PFSK-1 (cell line): ENCODE measurements at regions not wholly inside any gene's neighbourhood (a gene's known extent, or its start where the extent isn't known, plus 50 kb on each side); places are given as distances from the start of the nearest gene placed in this dataset.

Source experiments
- FOXP2 ChIP-seq: optimal IDR thresholded peaks from 2 replicates; pipeline ENCODE3; 2011; ENCODE audit warnings: borderline replicate concordance, control low read depth, inconsistent platforms; ENCODE audit not compliant: insufficient read depth; ENCODE audit errors: extremely low read length, extremely low read depth
- POLR2AphosphoS5 ChIP-seq: IDR thresholded peaks from 2 replicates; pipeline ENCODE4 v1.6.1; 2012; ENCODE audit warnings: low read depth, mild to moderate bottlenecking, control low read depth, low read length, moderate library complexity
- SIN3A ChIP-seq: IDR thresholded peaks from 2 replicates; pipeline ENCODE4 v1.6.1; 2012; ENCODE audit warnings: mild to moderate bottlenecking, low read length, moderate library complexity, borderline replicate concordance; ENCODE audit not compliant: insufficient read depth
- TAF1 ChIP-seq: IDR thresholded peaks from 2 replicates; pipeline ENCODE4 v1.6.1; 2012; ENCODE audit warnings: low read length, control low read depth, borderline replicate concordance; ENCODE audit not compliant: insufficient read depth
- TF ChIP-seq, protein P1 (sequence below), 2 experiments: IDR thresholded peaks; 2 replicates each; pipeline versions ENCODE4 v1.6.1 to v1.8.0; 2011 to 2012; ENCODE audit warnings: low read depth in 2 of 2, low read length in 2 of 2, control low read depth in 1 of 2, inconsistent platforms in 1 of 2, mild to moderate bottlenecking in 1 of 2, moderate library complexity in 1 of 2; ENCODE audit not compliant: insufficient read depth in 1 of 2

- no peak for TF ChIP-seq FOXP2
- no peak for TF ChIP-seq SIN3A
- no peak for TF ChIP-seq POLR2AphosphoS5
- TF ChIP-seq, protein P1, sequence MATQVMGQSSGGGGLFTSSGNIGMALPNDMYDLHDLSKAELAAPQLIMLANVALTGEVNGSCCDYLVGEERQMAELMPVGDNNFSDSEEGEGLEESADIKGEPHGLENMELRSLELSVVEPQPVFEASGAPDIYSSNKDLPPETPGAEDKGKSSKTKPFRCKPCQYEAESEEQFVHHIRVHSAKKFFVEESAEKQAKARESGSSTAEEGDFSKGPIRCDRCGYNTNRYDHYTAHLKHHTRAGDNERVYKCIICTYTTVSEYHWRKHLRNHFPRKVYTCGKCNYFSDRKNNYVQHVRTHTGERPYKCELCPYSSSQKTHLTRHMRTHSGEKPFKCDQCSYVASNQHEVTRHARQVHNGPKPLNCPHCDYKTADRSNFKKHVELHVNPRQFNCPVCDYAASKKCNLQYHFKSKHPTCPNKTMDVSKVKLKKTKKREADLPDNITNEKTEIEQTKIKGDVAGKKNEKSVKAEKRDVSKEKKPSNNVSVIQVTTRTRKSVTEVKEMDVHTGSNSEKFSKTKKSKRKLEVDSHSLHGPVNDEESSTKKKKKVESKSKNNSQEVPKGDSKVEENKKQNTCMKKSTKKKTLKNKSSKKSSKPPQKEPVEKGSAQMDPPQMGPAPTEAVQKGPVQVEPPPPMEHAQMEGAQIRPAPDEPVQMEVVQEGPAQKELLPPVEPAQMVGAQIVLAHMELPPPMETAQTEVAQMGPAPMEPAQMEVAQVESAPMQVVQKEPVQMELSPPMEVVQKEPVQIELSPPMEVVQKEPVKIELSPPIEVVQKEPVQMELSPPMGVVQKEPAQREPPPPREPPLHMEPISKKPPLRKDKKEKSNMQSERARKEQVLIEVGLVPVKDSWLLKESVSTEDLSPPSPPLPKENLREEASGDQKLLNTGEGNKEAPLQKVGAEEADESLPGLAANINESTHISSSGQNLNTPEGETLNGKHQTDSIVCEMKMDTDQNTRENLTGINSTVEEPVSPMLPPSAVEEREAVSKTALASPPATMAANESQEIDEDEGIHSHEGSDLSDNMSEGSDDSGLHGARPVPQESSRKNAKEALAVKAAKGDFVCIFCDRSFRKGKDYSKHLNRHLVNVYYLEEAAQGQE (IDR thresholded peaks at IDR 0.05; ENCODE audit: insufficient read depth in 1 of 2, low read depth in 2 of 2, low read length in 2 of 2) = no peak
- TF ChIP-seq TAF1 = no peak
Observed at GRCh38 chr9:115466756-115467155, 348.8 kb upstream of the TNC start.

GRCh38 chr9:115469841-115470240 lies 351.9 kb upstream of the TNC start:
- TF ChIP-seq SIN3A (no peak), POLR2AphosphoS5 (no peak), FOXP2 (no peak), TAF1 (no peak)
- TF ChIP-seq, protein P1 (IDR thresholded peaks at IDR 0.05; ENCODE audit: insufficient read depth in 1 of 2, low read depth in 2 of 2, low read length in 2 of 2) = no peak

DNA sequence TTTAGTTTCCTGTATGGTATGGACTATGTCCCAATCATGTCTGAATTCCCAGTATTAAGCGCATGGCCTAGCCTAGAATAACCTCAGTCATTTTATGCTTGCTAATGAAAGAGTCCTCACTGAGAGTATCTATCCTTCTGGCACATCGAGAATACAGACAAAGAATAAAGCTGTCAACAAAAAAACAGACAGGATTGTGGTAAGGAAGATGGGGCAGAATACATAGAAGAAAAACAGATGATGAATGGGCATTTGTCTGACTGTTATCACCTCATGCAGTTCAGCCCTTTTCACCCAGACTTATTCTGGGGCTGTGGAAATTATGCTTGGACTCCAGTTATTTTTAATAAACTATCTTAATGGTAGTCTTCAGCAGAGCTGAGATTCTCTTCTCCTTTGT lies 363.8 kb upstream of the TNC start:
- TF ChIP-seq FOXP2 (no peak), SIN3A (no peak), POLR2AphosphoS5 (no peak), TAF1 (no peak)
- TF ChIP-seq, protein P1 (IDR thresholded peaks at IDR 0.05; ENCODE audit: insufficient read depth in 1 of 2, low read depth in 2 of 2, low read length in 2 of 2) = no peak

GRCh38 chr9:115482747-115483146 lies 364.8 kb upstream of the TNC start:
- TF ChIP-seq, protein P1 (IDR thresholded peaks at IDR 0.05; ENCODE audit: insufficient read depth in 1 of 2, low read depth in 2 of 2, low read length in 2 of 2) = no peak
- TF ChIP-seq POLR2AphosphoS5 (no peak), SIN3A (no peak), TAF1 (no peak), FOXP2 (no peak)

DNA sequence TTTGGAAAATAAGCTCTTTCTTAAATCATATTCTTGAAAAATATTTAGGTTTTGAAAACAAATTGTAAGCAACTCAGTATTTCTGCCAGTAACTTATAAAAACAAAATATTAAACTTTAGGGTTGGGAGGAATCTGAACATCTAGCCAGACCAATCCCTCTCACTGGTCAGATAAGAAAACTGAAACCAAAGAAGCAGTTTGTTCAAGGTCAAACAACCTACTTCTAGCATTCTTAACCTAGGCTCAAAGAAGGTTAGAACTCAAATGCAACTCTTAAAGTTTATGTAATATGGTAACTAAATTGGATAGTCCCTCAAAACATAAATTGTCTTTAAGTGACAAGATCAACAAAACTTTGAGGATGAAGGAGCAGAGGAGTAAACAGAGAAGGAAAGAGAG lies 374.9 kb upstream of the TNC start:
- TF ChIP-seq SIN3A (no peak), POLR2AphosphoS5 (no peak), TAF1 (no peak), FOXP2 (no peak)
- TF ChIP-seq, protein P1 (IDR thresholded peaks at IDR 0.05; ENCODE audit: insufficient read depth in 1 of 2, low read depth in 2 of 2, low read length in 2 of 2) = no peak
